Nephron progenitor cell (in vitro differentiated cells): ENCODE measurements at regions not wholly inside any gene's neighbourhood (a gene's known extent, or its start where the extent isn't known, plus 50 kb on each side); places are given as distances from the start of the nearest gene placed in this dataset.

Experiments used
- DNase-seq: peaks from one replicate; pipeline ENCODE4 v3.0.0; 2021
- H3K27ac Mint-ChIP-seq: 2 replicates; pipeline ENCODE4 v1.8.0; 2021; ENCODE audit warnings: mild to moderate bottlenecking, moderate library complexity, mixed read lengths
- H3K27me3 Mint-ChIP-seq: 2 replicates; pipeline ENCODE4 v1.8.0; 2021; ENCODE audit warnings: mild to moderate bottlenecking, low read depth, mixed read lengths; ENCODE audit not compliant: poor library complexity
- H3K36me3 Mint-ChIP-seq: 2 replicates; pipeline ENCODE4 v1.8.0; 2021; ENCODE audit warnings: low read depth, mixed read lengths
- H3K4me1 Mint-ChIP-seq: 2 replicates; pipeline ENCODE4 v1.8.0; 2021; ENCODE audit warnings: mixed read lengths
- H3K4me3 Mint-ChIP-seq: 2 replicates; pipeline ENCODE4 v1.8.0; 2021; ENCODE audit warnings: mild to moderate bottlenecking, moderate library complexity, mixed read lengths
- H3K9me3 Mint-ChIP-seq: 2 replicates; pipeline ENCODE4 v1.8.0; 2021; ENCODE audit warnings: mild to moderate bottlenecking, moderate library complexity, mixed read lengths
- TF ChIP-seq, protein P1 (sequence below): fragments of 200-600 bp; sonication (generic); IDR thresholded peaks from 2 replicates; pipeline ENCODE4 v1.5.0; 2021; ENCODE audit warnings: antibody characterized with exemption

- Mint-ChIP-seq H3K4me3 (no peak overlapping the region), H3K9me3 (no peaks in the 10 kb centered on the region), H3K27ac (no peak overlapping the region), H3K36me3 (no peaks in the 10 kb centered on the region), H3K27me3 (peaks cover 6% of the 10 kb centered on the region), H3K4me1 (no peaks in the 10 kb centered on the region)
- no peak for DNase-seq
- TF ChIP-seq, protein P1, sequence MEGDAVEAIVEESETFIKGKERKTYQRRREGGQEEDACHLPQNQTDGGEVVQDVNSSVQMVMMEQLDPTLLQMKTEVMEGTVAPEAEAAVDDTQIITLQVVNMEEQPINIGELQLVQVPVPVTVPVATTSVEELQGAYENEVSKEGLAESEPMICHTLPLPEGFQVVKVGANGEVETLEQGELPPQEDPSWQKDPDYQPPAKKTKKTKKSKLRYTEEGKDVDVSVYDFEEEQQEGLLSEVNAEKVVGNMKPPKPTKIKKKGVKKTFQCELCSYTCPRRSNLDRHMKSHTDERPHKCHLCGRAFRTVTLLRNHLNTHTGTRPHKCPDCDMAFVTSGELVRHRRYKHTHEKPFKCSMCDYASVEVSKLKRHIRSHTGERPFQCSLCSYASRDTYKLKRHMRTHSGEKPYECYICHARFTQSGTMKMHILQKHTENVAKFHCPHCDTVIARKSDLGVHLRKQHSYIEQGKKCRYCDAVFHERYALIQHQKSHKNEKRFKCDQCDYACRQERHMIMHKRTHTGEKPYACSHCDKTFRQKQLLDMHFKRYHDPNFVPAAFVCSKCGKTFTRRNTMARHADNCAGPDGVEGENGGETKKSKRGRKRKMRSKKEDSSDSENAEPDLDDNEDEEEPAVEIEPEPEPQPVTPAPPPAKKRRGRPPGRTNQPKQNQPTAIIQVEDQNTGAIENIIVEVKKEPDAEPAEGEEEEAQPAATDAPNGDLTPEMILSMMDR = no peak
Observed at GRCh38 chr10:33390046-33390445, 55.6 kb upstream of the NRP1 start.

- Mint-ChIP-seq H3K27ac (no peak overlapping the region), H3K4me3 (no peak overlapping the region), H3K4me1 (no peaks in the 10 kb centered on the region), H3K9me3 (no peaks in the 10 kb centered on the region), H3K27me3 (peaks cover 3% of the 10 kb centered on the region), H3K36me3 (no peaks in the 10 kb centered on the region)
- DNase-seq = no peak
- TF ChIP-seq, protein P1 = no peak
Observed at GRCh38 chr10:33388785-33389184, 54.3 kb upstream of the NRP1 start.

GRCh38 chr10:33388382-33388781, 53.9 kb upstream of the NRP1 start:
- no peaks in the 10 kb centered on the region for H3K36me3 Mint-ChIP-seq
- H3K27me3 Mint-ChIP-seq = peaks cover 3% of the 10 kb centered on the region
- H3K4me3 Mint-ChIP-seq = no peak overlapping the region
- DNase-seq = no peak
- H3K4me1 Mint-ChIP-seq = no peaks in the 10 kb centered on the region
- no peak overlapping the region for H3K27ac Mint-ChIP-seq
- TF ChIP-seq, protein P1 = no peak
- H3K9me3 Mint-ChIP-seq = no peaks in the 10 kb centered on the region

DNA sequence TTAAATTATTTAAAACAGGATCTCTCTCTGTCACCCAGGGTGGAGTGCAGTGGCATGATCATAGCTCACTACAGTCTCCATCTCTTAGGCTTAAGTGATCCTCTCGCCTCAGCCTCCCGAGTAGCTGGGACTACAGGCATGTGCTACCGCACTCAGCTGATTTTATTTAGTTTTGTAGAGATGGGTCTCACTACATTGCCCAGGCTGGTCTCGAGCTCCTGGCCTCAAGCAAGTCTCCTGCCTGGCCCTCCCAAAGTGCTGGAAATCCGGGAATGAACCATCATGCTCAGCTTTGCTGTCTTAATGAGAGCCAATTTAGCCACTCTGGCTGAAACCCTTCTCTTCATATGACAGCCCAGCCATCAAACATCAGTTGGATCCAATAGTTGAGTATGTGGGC, 53.3 kb upstream of the NRP1 start:
- Mint-ChIP-seq H3K36me3 (no peaks in the 10 kb centered on the region), H3K27ac (no peak overlapping the region), H3K27me3 (peaks cover 3% of the 10 kb centered on the region), H3K4me1 (no peaks in the 10 kb centered on the region), H3K4me3 (no peak overlapping the region), H3K9me3 (no peaks in the 10 kb centered on the region)
- TF ChIP-seq, protein P1 = no peak
- no peak for DNase-seq

DNA sequence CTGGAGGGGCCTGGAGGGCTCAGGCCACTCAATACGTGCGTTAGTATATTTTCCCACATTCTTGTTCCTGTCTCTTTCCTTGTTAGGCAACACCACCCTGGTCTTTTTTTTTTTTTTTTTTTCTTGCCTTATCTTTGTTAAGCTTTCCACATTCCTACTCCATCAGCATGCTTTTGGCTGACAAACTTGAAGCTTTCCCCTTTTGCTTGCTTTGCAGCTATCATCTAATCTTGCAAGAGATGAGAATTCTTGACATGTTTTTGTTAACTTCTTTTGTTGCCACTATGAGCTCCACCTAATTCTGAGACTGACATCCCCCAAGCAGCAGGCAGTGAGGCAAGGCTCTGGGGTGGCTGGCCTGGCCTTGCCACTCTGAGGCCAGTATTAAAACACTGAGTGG, 52.5 kb upstream of the NRP1 start:
- Mint-ChIP-seq H3K4me3 (no peak overlapping the region), H3K27me3 (peaks cover 3% of the 10 kb centered on the region), H3K9me3 (no peaks in the 10 kb centered on the region), H3K27ac (no peak overlapping the region), H3K36me3 (no peaks in the 10 kb centered on the region), H3K4me1 (peaks cover 7% of the 10 kb centered on the region)
- TF ChIP-seq, protein P1 = no peak
- DNase-seq = no peak

- no peaks in the 10 kb centered on the region for H3K36me3 Mint-ChIP-seq
- H3K27ac Mint-ChIP-seq = no peak overlapping the region
- no peak overlapping the region for H3K4me3 Mint-ChIP-seq
- no peaks in the 10 kb centered on the region for H3K9me3 Mint-ChIP-seq
- H3K27me3 Mint-ChIP-seq = peaks cover 3% of the 10 kb centered on the region
- TF ChIP-seq, protein P1 = no peak
- peaks cover 11% of the 10 kb centered on the region for H3K4me1 Mint-ChIP-seq
- no peak for DNase-seq
Observed at GRCh38 chr10:33385686-33386085, 51.2 kb upstream of the NRP1 start.
